OCI-LY3 (cell line): ENCODE measurements at regions not wholly inside any gene's neighbourhood (a gene's known extent, or its start where the extent isn't known, plus 50 kb on each side); places are given as distances from the start of the nearest gene placed in this dataset.

Source experiments
- CTCF ChIP-seq: fragments of 200-600, 300-600 bp; sonication (generic); IDR thresholded peaks from 2 replicates; pipeline ENCODE4 v1.5.1; 2014; ENCODE audit warnings: antibody characterized with exemption, low read length, low read depth
- EZH2phosphoT487 ChIP-seq: fragments of 200-600 bp; shearing (Covaris generic); IDR thresholded peaks from 2 replicates; pipeline ENCODE4 v1.6.1; 2018; ENCODE audit warnings: antibody characterized with exemption, mixed run types, low read depth

- no peak for TF ChIP-seq CTCF
- TF ChIP-seq EZH2phosphoT487 = no peak
These were observed 143.4 kb downstream of the PPP1R3A start for GRCh38 chr7:113775401-113775800.
